HepG2 (cell line): ENCODE measurements at regions not wholly inside any gene's neighbourhood (a gene's known extent, or its start where the extent isn't known, plus 50 kb on each side); places are given as distances from the start of the nearest gene placed in this dataset.

Source experiments
- ATF7-NPFF ChIP-seq: sonication (generic); formaldehyde crosslinking; IDR thresholded peaks from 2 replicates; pipeline ENCODE4 v1.8.1; 2023; ENCODE audit warnings: mild to moderate bottlenecking, low read depth, missing genetic modification reagents, moderate library complexity
- FOXP1 ChIP-seq, 2 experiments: fragments of 450-650 bp in 1 of 2; IDR thresholded peaks; 2 replicates each; pipeline ENCODE4 v1.6.1; 2017 to 2018; ENCODE audit warnings: antibody characterized with exemption in 1 of 2
- HCFC1 ChIP-seq: fragments of 150-350 bp; IDR thresholded peaks from 2 replicates; pipeline ENCODE4 v1.6.1; 2014; ENCODE audit warnings: low read depth, low read length
- NCOR1 ChIP-seq: fragments of 200-600 bp; sonication (generic); IDR thresholded peaks from 2 replicates; pipeline ENCODE4 v1.7.0; 2017; ENCODE audit warnings: antibody characterized with exemption, low read length, borderline replicate concordance
- PPARG ChIP-seq: conservative IDR thresholded peaks from 2 replicates; pipeline ENCODE4 v1.6.1; 2016; ENCODE audit warnings: missing biosample characterization, missing genetic modification reagents
- ZNF121 ChIP-seq: sonication (generic); formaldehyde crosslinking; IDR thresholded peaks from 2 replicates; pipeline ENCODE4 v1.5.0; 2020; ENCODE audit warnings: mild to moderate bottlenecking, missing genetic modification reagents
- ZNF891 ChIP-seq: sonication (generic); formaldehyde crosslinking; IDR thresholded peaks from 2 replicates; pipeline ENCODE4 v1.5.0; 2020; ENCODE audit warnings: mild to moderate bottlenecking, missing genetic modification reagents
- TF ChIP-seq, protein P1 (sequence below): sonication (generic); formaldehyde crosslinking; IDR thresholded peaks from 2 replicates; pipeline ENCODE4 v1.5.0; 2020; ENCODE audit warnings: mild to moderate bottlenecking, missing genetic modification reagents, moderate library complexity
- TF ChIP-seq, protein P2 (sequence below): sonication (generic); formaldehyde crosslinking; IDR thresholded peaks from 2 replicates; pipeline ENCODE4 v1.5.0; 2020; ENCODE audit warnings: mild to moderate bottlenecking, missing genetic modification reagents, borderline replicate concordance
- TF ChIP-seq, protein P3 (sequence below): sonication (generic); formaldehyde crosslinking; IDR thresholded peaks from 2 replicates; pipeline ENCODE4 v1.4.0; 2020; ENCODE audit warnings: missing genetic modification reagents
- TF ChIP-seq, protein P4 (sequence below): sonication (generic); formaldehyde crosslinking; IDR thresholded peaks from 2 replicates; pipeline ENCODE4 v1.5.0; 2020; ENCODE audit warnings: mild to moderate bottlenecking, missing genetic modification reagents
- TF ChIP-seq, protein P5 (sequence below): sonication (generic); formaldehyde crosslinking; IDR thresholded peaks from 2 replicates; pipeline ENCODE4 v1.5.0; 2020; ENCODE audit warnings: mild to moderate bottlenecking, low read depth, missing genetic modification reagents, borderline replicate concordance
- TF ChIP-seq, protein P6 (sequence below): sonication (generic); formaldehyde crosslinking; IDR thresholded peaks from 2 replicates; pipeline ENCODE4 v1.5.0; 2020; ENCODE audit warnings: missing genetic modification reagents, mild to moderate bottlenecking, borderline replicate concordance

DNA sequence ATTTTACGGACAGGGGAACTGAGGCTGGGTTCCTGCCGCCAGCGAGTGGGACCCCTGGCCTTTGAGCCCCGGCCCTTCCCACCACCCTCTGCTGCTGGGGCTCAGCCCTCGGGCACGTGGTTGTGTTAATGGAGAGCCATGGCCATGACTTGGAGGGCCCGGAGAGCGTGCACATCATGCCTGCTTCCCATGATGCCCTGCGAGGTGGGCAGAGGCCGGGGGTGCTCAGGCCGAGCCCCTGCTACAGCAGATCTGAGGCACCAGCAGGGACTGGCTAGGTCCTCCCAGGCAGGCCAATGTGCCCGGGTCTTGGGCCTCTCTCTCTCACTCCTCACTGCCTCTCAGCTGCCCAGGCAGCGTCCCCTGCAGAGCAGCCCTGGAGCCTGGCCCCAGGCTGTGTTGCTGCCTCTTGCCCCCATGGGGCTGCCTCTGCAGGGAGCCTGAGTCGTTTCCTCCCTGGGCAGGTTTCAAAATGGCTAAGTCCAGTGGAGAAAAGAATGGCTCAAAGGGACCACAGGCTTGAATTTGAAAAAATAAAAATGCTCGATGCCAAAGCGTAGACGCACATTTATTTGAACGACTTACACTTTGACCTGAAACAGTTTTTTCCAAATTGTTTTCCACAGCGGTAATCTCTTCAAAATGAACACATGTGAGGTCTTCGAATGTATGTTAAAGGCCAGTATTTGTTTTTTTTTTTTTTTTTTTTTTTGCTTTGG, 72.6 kb upstream of the CLDN5 start (continued):
- TF ChIP-seq, protein P1, sequence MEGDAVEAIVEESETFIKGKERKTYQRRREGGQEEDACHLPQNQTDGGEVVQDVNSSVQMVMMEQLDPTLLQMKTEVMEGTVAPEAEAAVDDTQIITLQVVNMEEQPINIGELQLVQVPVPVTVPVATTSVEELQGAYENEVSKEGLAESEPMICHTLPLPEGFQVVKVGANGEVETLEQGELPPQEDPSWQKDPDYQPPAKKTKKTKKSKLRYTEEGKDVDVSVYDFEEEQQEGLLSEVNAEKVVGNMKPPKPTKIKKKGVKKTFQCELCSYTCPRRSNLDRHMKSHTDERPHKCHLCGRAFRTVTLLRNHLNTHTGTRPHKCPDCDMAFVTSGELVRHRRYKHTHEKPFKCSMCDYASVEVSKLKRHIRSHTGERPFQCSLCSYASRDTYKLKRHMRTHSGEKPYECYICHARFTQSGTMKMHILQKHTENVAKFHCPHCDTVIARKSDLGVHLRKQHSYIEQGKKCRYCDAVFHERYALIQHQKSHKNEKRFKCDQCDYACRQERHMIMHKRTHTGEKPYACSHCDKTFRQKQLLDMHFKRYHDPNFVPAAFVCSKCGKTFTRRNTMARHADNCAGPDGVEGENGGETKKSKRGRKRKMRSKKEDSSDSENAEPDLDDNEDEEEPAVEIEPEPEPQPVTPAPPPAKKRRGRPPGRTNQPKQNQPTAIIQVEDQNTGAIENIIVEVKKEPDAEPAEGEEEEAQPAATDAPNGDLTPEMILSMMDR (CRISPR knock-in tag) = 0 out of 2 replicates have a peak, but pooled peaks have one; percentile 15
- TF ChIP-seq ZNF891 (CRISPR knock-in tag) (no peak), FOXP1 (IDR thresholded peaks at IDR 0.05) (no peak), FOXP1 (CRISPR knock-in tag; IDR thresholded peaks at IDR 0.05) (0 out of 2 replicates have a peak, but pooled peaks have one; percentile 12), HCFC1 (no peak), NCOR1 (no peak), ATF7-NPFF (CRISPR knock-in tag) (no peak), PPARG (peak; percentile 52; the same call in 1 of the 2 replicates), ZNF121 (0 out of 2 replicates have a peak, but pooled peaks have one; percentile 30)
- TF ChIP-seq, protein P2, sequence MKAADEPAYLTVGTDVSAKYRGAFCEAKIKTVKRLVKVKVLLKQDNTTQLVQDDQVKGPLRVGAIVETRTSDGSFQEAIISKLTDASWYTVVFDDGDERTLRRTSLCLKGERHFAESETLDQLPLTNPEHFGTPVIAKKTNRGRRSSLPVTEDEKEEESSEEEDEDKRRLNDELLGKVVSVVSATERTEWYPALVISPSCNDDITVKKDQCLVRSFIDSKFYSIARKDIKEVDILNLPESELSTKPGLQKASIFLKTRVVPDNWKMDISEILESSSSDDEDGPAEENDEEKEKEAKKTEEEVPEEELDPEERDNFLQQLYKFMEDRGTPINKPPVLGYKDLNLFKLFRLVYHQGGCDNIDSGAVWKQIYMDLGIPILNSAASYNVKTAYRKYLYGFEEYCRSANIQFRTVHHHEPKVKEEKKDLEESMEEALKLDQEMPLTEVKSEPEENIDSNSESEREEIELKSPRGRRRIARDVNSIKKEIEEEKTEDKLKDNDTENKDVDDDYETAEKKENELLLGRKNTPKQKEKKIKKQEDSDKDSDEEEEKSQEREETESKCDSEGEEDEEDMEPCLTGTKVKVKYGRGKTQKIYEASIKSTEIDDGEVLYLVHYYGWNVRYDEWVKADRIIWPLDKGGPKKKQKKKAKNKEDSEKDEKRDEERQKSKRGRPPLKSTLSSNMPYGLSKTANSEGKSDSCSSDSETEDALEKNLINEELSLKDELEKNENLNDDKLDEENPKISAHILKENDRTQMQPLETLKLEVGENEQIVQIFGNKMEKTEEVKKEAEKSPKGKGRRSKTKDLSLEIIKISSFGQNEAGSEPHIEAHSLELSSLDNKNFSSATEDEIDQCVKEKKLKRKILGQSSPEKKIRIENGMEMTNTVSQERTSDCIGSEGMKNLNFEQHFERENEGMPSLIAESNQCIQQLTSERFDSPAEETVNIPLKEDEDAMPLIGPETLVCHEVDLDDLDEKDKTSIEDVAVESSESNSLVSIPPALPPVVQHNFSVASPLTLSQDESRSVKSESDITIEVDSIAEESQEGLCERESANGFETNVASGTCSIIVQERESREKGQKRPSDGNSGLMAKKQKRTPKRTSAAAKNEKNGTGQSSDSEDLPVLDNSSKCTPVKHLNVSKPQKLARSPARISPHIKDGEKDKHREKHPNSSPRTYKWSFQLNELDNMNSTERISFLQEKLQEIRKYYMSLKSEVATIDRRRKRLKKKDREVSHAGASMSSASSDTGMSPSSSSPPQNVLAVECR (CRISPR knock-in tag) = 0 out of 2 replicates have a peak, but pooled peaks have one; percentile 25
- TF ChIP-seq, protein P3, sequence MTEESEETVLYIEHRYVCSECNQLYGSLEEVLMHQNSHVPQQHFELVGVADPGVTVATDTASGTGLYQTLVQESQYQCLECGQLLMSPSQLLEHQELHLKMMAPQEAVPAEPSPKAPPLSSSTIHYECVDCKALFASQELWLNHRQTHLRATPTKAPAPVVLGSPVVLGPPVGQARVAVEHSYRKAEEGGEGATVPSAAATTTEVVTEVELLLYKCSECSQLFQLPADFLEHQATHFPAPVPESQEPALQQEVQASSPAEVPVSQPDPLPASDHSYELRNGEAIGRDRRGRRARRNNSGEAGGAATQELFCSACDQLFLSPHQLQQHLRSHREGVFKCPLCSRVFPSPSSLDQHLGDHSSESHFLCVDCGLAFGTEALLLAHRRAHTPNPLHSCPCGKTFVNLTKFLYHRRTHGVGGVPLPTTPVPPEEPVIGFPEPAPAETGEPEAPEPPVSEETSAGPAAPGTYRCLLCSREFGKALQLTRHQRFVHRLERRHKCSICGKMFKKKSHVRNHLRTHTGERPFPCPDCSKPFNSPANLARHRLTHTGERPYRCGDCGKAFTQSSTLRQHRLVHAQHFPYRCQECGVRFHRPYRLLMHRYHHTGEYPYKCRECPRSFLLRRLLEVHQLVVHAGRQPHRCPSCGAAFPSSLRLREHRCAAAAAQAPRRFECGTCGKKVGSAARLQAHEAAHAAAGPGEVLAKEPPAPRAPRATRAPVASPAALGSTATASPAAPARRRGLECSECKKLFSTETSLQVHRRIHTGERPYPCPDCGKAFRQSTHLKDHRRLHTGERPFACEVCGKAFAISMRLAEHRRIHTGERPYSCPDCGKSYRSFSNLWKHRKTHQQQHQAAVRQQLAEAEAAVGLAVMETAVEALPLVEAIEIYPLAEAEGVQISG (CRISPR knock-in tag) = 0 out of 2 replicates have a peak, but pooled peaks have one; percentile 18
- TF ChIP-seq, protein P4, sequence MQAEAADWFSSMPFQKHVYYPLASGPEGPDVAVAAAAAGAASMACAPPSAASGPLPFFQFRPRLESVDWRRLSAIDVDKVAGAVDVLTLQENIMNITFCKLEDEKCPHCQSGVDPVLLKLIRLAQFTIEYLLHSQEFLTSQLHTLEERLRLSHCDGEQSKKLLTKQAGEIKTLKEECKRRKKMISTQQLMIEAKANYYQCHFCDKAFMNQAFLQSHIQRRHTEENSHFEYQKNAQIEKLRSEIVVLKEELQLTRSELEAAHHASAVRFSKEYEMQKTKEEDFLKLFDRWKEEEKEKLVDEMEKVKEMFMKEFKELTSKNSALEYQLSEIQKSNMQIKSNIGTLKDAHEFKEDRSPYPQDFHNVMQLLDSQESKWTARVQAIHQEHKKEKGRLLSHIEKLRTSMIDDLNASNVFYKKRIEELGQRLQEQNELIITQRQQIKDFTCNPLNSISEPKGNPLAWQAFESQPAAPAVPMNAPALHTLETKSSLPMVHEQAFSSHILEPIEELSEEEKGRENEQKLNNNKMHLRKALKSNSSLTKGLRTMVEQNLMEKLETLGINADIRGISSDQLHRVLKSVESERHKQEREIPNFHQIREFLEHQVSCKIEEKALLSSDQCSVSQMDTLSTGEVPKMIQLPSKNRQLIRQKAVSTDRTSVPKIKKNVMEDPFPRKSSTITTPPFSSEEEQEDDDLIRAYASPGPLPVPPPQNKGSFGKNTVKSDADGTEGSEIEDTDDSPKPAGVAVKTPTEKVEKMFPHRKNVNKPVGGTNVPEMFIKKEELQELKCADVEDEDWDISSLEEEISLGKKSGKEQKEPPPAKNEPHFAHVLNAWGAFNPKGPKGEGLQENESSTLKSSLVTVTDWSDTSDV (CRISPR knock-in tag) = peak; percentile 81; the same call in 1 of the 2 replicates
- TF ChIP-seq, protein P5, sequence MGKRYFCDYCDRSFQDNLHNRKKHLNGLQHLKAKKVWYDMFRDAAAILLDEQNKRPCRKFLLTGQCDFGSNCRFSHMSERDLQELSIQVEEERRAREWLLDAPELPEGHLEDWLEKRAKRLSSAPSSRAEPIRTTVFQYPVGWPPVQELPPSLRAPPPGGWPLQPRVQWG = no peak
- TF ChIP-seq, protein P6, sequence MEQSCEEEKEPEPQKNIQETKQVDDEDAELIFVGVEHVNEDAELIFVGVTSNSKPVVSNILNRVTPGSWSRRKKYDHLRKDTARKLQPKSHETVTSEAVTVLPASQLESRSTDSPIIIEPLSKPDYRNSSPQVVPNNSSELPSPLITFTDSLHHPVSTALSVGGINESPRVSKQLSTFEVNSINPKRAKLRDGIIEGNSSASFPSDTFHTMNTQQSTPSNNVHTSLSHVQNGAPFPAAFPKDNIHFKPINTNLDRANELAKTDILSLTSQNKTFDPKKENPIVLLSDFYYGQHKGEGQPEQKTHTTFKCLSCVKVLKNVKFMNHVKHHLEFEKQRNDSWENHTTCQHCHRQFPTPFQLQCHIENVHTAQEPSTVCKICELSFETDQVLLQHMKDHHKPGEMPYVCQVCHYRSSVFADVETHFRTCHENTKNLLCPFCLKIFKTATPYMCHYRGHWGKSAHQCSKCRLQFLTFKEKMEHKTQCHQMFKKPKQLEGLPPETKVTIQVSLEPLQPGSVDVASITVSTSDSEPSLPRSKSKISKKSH (CRISPR knock-in tag) = 0 out of 2 replicates have a peak, but pooled peaks have one; percentile 38
